Large intestine (tissue), 3 donors: ENCODE measurements at regions not wholly inside any gene's neighbourhood (a gene's known extent, or its start where the extent isn't known, plus 50 kb on each side); places are given as distances from the start of the nearest gene placed in this dataset.
"Not testable (repeated sequence)": the region's sequence is repeated elsewhere in the genome, so short reads cannot be mapped to it uniquely, and the experiment has no call there.

Source experiments
- DNase-seq, 2 donors: peaks; one replicate each; pipeline versions ENCODE4 v3.0.0 to v3.0.0-alpha.2; 2013
- H3K27ac ChIP-seq: one replicate; pipeline ENCODE4 v1.5.1; 2013; ENCODE audit warnings: low read length
- H3K27me3 ChIP-seq: 2 replicates; pipeline ENCODE4 v1.6.1; 2013; ENCODE audit warnings: low read length; ENCODE audit not compliant: control insufficient read depth, insufficient read depth
- H3K36me3 ChIP-seq: 2 replicates; pipeline ENCODE4 v1.6.1; 2013; ENCODE audit warnings: low read length; ENCODE audit not compliant: control insufficient read depth, insufficient read depth
- H3K4me1 ChIP-seq: one replicate; pipeline ENCODE4 v1.6.1; 2013; ENCODE audit warnings: low read length; ENCODE audit not compliant: control insufficient read depth, insufficient read depth
- H3K4me3 ChIP-seq: one replicate; pipeline ENCODE4 v1.5.1; 2013; ENCODE audit warnings: low read length
- H3K9me3 ChIP-seq: one replicate; pipeline ENCODE4 v1.6.1; 2013; ENCODE audit warnings: mild to moderate bottlenecking, low read depth, low read length, moderate library complexity; ENCODE audit not compliant: control insufficient read depth
- WGBS: methylation state at CpG from one replicate; pipeline ENCODE4 v1.1.5; 2013; ENCODE audit warnings: low lambda C conversion rate; ENCODE audit not compliant: insufficient coverage; 5-methylcytosine and 5-hydroxymethylcytosine counted together

DNA sequence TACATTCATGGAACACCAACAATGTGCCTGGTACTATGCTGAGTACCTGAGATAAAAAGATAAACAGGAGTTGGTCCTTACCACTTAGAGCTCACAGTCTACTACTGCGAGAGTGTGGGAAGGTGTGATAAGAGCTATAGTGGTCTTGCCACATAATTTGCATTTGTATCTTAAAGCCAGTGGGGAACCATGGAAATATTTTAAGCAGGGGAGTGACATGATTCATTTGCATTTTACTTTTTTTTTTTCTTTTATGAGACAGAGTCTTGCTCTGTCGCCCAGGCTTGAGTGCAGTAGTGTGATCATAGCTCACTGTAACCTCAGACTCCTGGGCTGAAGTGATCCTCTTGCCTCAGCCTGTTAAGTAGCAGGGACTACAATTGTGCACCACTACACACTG, 53.6 kb downstream of the SRGAP2 start:
- H3K36me3 ChIP-seq, H3K4me3 ChIP-seq, H3K9me3 ChIP-seq, H3K27me3 ChIP-seq, H3K27ac ChIP-seq, DNase-seq, H3K4me1 ChIP-seq: not testable (repeated sequence)
- WGBS, result no CpG with 5 or more reads among the region's 2 CpGs

- H3K36me3 ChIP-seq, H3K9me3 ChIP-seq, H3K27ac ChIP-seq, H3K27me3 ChIP-seq, H3K4me3 ChIP-seq, DNase-seq, H3K4me1 ChIP-seq: not testable (repeated sequence)
- no CpG with 5 or more reads among the region's 5 CpGs for WGBS
These were observed 58.1 kb downstream of the SRGAP2 start for GRCh38 chr1:206261473-206261872.

- WGBS, result no CpG with 5 or more reads among the region's 2 CpGs
- not testable (repeated sequence) for H3K36me3 ChIP-seq, H3K27ac ChIP-seq, H3K27me3 ChIP-seq, H3K4me1 ChIP-seq, DNase-seq, H3K9me3 ChIP-seq, H3K4me3 ChIP-seq
These were observed 59.1 kb downstream of the SRGAP2 start for GRCh38 chr1:206262424-206262823.

DNA sequence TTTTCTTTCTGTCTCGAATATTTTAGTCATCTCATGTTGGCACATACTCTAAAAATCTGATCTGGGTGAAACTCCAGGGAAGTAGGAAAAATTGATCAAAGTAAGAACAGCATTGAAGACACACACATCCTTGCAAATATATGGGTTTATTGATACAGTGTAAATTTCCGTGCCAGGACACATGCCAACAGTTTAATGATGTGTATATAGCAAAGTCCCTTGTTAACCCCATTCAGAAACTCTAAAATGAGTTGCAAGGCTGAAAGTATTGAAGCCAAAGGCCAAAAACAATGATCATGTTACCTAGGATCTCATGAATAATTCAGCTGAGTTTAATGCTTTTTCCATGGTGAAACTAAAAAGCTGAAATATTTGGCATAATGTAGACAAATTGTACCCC, 61.6 kb downstream of the SRGAP2 start:
- not testable (repeated sequence) for H3K9me3 ChIP-seq, H3K27me3 ChIP-seq, H3K4me3 ChIP-seq, H3K27ac ChIP-seq, H3K4me1 ChIP-seq, H3K36me3 ChIP-seq, DNase-seq
- WGBS, result no CpG with 5 or more reads among the region's 2 CpGs

DNA sequence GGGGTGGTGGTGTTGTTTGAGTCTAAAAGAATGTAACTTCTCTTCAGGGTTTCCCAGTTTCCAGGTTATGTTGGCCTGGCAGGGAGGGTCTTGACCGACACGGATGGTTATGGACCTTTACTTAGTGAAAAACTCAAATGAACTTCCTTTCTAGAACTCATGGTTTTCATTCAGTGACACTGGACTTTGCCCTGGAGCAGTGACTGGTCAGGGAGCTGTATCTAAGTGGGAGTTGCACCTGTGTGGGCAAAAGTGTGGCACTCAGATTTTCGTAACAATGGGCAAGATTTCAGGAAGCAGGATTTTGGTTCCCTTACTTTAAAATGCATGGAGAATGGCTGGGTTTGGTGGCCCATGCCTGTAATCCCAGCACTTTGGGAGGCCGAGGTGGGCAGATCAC, 67.8 kb downstream of the SRGAP2 start:
- not testable (repeated sequence) for H3K4me1 ChIP-seq, DNase-seq, H3K9me3 ChIP-seq, H3K4me3 ChIP-seq, H3K36me3 ChIP-seq, H3K27me3 ChIP-seq, H3K27ac ChIP-seq
- WGBS, result no CpG with 5 or more reads among the region's 4 CpGs

DNA sequence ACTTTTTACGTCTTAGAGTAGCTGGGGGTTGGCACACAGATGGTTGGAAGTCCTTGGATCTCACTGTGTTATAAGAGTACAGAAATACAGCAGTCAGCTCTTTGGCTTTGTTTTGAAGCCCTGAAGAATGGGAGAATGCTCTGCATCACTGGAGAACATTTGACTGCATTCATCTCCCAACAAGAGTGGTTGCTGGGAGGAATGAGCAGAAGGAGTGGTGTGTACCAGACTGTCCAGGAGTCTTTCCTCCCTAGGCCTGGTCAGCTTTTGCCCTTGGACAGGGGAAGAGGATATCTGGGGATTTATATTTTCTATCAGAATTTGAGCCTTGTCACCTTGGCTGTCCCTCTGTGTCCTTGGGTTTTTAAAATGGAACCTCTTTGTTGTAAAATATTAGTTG, 69.8 kb downstream of the SRGAP2 start:
- not testable (repeated sequence) for H3K27ac ChIP-seq, DNase-seq, H3K36me3 ChIP-seq, H3K4me1 ChIP-seq, H3K9me3 ChIP-seq, H3K27me3 ChIP-seq, H3K4me3 ChIP-seq
- no CpG with 5 or more reads among the region's 1 CpG for WGBS

GRCh38 chr1:206276143-206276542, 72.8 kb downstream of the SRGAP2 start:
- not testable (repeated sequence) for H3K27me3 ChIP-seq, H3K36me3 ChIP-seq, H3K4me3 ChIP-seq, H3K4me1 ChIP-seq, H3K27ac ChIP-seq, DNase-seq, H3K9me3 ChIP-seq
- WGBS, result no CpG with 5 or more reads among the region's 2 CpGs

- not testable (repeated sequence) for H3K4me3 ChIP-seq, H3K4me1 ChIP-seq, H3K9me3 ChIP-seq, DNase-seq, H3K27me3 ChIP-seq, H3K27ac ChIP-seq, H3K36me3 ChIP-seq
- no CpG with 5 or more reads among the region's 4 CpGs for WGBS
These were observed 75.3 kb downstream of the SRGAP2 start for GRCh38 chr1:206278683-206279082.

DNA sequence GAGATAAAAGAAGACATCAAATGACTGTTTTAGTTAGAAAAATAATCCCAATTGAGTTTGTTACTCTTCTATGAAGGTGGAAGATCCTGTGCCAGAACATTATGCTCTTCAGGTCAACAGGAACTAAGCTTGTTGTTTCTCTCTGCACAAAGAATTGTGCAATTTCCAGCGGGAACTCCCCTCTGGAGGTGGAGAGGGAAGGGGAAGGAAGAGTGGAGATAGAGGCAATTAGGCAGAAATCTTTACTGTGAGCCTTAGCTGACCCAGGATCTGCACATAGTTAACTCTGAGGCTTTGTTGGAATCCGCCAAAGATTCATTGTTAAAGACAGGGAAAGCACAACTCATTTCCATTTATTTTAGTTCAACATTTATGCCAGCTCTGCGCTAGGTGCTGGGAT, 77.3 kb downstream of the SRGAP2 start:
- H3K9me3 ChIP-seq, H3K36me3 ChIP-seq, H3K4me1 ChIP-seq, DNase-seq, H3K4me3 ChIP-seq, H3K27me3 ChIP-seq, H3K27ac ChIP-seq: not testable (repeated sequence)
- WGBS, result no CpG with 5 or more reads among the region's 3 CpGs

- not testable (repeated sequence) for H3K27me3 ChIP-seq, H3K4me1 ChIP-seq
These were observed 78.7 kb downstream of the SRGAP2 start for GRCh38 chr1:206281912-206282654.

More at GRCh38 chr1:206281912-206282654, 78.7 kb downstream of the SRGAP2 start:
- H3K36me3 ChIP-seq, H3K27ac ChIP-seq, DNase-seq, H3K9me3 ChIP-seq, H3K4me3 ChIP-seq: not testable (repeated sequence)
- WGBS, result no CpG with 5 or more reads among the region's 2 CpGs
